Fibroblast of skin of right quadriceps (primary cell): ENCODE measurements at regions not wholly inside any gene's neighbourhood (a gene's known extent, or its start where the extent isn't known, plus 50 kb on each side); places are given as distances from the start of the nearest gene placed in this dataset.

Source experiments
- DNase-seq: peaks from one replicate; pipeline ENCODE4 v3.0.0-alpha.2; 2013

DNA sequence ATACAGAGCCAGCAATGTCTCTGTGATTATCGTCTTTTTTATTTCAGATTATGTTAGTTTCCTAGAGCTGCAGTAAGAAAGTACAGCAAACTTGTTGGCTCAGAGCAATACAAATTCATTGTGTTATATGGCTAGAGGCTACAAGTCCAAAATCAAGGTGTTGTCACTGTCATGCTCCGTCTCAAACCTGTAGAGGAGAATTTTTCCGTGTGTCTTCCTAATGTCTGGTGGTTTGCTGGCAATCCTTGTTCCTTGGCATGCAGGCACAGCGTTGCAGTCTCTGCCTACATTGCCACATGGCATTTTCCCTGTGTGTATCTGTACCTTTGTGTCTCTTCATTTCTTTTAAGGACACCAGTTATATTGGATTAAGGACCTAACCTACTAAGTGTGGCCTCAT, 244.4 kb downstream of the LRRIQ3 start:
- no peak for DNase-seq

DNA sequence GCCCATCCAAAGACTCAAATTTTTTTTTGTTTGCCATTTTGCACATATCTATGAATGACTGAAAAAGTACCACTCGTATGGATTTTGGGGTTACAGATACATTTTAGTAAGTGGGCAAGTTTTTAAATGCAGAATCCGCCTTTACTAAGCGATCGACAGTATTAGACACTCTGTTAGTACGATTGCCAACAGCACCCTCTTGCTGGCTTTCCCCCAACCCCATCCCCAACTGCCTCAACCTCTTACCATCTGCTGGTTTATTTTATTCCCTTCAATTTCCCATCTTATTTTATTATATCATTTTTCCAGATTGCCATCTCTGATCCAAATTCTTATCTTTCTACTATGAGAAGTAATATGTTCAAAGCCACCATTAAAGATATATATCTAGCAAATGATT, 244.8 kb downstream of the LRRIQ3 start:
- no peak for DNase-seq

DNA sequence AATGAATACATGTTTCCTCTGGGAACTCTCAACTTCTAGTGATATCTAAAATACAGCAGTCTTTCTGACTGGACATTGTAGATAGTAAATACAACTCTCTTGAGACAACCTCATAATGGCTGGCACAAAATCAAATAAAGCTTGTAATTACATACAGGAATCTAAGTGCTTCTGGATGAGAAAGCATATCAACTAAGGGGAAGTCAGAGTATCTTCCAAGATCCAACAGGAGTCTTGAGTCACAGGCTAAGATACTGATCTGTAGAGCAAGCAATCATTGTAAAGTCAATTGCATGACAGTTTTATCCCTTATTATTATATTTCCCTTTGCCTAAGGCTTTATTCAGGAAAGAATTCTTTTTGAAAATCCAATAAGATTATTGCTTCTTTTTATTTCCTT, 249.9 kb downstream of the LRRIQ3 start:
- no peak for DNase-seq

DNA sequence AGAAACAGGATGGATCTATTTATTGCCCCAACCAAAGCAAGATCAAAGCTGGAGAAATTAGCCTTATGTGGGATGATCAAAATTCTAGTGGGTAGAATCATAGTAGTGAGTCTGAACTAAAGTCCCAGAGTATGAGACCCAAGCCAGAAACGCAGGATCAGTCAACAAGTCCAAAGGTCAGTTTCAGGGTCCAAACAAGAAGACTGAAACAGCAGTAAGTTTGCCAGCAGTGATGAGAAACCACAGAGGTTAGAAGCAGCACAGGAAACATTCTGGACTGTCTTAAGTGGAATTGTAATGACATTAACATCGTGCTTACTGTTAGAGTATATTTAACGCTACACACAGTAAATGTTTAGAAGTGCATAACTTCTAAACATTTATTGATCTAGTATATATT, 251.0 kb downstream of the LRRIQ3 start:
- no peak for DNase-seq

DNA sequence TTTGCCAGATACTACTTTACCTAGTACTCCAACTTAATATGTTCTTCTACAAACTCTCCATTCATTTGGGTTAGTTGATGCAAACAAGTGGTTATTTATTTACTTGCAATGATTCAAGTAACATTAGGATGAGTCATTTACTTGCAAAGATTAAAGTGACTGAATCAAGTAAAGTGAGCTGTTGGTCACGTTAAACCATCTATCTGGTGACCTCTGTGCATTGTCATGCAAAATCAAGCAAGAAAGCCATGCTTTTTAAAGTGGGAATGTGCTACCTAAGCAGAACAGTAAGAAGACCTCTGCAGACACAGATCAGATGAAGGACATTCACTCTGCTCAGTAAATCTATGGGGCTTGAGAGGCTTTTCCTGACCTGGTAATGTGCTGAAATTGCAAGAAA, 254.7 kb downstream of the LRRIQ3 start:
- DNase-seq = no peak

DNA sequence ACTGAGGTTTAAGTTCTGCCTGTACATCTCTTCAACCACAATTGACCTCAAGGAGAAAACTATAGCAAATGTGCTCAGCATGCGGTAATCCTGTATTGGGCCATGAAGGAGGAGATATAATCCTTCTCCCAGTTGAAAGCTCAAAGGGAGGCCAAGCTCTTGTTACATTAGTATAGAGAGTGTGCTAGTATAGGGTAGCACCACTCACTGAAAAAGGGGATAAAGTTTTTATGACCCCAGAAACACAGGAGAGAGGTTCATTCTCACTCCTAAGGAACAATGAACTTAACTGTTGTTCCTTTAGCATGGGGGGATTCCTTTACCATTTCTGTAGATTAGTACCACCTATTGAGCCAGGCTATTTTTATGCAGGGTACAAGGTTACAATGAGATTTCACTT, 267.7 kb downstream of the LRRIQ3 start:
- DNase-seq = no peak

DNA sequence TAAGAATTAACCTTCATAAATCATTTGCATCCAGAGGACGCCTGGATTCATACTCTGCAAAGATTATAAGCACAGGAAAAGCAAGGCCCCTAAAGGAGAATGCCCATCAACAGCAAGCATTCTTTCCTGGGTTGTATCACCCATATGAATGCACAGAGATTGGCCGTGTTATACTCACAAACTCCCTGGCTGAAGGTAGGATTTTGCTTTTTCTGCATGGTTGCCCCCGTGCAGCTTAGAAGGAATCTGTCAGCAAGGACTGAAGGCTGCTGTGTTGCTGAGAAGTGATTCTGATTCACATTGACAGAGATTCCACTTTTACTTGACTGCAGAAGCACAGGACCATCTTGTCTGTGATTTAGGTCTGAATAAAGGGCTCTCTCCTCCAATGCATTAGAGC, 283.0 kb downstream of the LRRIQ3 start:
- DNase-seq = no peak

DNA sequence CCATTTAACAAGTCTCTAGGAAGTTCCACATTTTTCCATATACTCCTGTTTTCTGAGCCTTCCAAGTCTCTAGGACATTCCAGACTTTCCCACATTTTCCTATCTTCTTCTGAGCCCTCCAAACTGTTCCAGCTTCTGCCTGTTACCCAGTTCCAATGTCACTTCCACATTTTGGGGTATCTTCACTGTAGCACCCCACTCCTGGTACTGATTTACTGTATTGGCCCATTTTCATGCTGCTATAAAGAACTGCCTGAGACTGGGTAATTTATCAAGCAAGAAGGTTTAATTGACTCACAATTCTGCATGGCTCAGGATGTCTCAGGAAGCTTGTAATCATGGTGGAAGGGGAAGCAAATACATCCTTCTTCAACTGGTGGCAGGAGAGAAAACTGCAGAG, 285.0 kb downstream of the LRRIQ3 start:
- no peak for DNase-seq

DNA sequence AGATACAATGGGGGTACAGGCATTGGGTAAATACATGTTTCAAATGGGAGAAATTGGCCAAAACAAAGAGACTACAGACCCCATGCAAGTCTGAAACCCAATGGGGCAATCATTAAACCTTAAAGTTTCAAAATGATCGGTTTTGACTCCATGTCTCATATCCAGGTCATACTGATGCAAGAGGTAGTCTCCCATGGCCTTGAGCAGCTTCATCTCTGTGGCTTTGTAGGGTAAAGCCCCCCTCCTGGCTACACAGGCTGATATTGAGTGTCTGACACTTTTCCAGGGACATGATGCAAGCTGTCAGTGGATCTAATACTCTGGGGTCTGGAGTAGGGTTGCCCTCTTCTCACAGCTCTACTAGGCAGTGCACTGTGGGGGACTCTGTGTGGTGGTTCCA, 286.1 kb downstream of the LRRIQ3 start:
- DNase-seq = no peak

DNA sequence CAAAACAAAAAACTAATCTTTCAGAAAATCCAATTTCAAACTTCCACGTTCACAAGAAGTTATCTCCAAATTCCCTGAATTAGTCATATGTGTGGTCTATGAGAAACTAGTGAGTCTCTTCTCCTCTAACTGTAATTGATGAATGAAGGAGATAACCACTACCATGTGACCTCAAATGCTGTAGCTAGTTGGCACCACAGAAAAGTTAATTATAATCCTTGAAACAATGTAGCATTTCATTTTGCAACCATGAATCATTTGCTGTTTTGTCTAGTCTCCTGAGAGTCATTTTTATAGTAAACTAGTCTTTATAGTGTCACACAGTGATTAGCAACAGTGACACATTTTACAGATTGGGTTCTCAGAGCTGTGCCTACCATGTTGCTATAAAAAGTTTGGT, 287.5 kb downstream of the LRRIQ3 start:
- peak; percentile 51 for DNase-seq

DNA sequence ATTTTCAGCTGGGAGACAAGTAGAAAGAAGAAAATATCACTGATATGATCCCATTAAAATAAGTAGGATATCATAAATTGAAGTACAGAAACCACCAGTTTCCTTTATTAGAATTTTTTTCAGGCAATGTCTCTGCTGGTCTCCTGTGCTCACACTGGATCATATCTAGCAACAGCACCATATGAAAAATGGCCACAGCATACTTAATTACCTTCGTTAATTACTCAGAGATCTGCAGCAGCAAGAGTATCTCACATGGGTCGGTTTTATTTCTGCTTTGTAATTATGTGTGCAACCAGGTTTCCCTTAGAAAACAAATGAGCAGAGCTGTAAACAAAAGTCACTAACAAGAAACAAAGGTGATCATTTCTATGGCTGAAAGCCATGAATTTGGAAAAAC, 287.9 kb downstream of the LRRIQ3 start:
- no peak for DNase-seq

DNA sequence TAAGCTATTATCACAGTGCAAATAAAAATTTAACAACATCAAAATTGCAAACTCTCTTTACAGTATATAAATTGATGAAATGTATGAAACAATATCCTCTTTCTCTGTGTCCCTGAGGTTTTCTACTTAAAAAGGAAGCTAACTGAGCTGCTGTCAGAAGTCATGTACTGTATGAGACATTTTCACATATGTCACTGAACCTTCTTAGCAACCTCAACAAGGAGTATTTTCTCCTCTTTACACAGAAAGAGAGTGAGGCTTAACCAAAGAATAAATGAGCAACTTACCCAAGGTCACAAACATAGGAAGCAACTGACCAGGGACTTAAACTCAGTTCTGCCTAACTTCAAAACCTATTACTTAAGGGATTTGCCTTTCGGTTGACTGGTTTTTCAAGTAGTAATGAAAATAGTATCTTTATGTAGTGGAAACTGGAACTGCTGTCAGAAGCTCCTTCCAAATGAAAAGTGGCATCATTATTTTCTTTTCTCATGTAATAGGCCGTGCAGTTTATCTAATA, 288.9 kb downstream of the LRRIQ3 start:
- no peak for DNase-seq

DNA sequence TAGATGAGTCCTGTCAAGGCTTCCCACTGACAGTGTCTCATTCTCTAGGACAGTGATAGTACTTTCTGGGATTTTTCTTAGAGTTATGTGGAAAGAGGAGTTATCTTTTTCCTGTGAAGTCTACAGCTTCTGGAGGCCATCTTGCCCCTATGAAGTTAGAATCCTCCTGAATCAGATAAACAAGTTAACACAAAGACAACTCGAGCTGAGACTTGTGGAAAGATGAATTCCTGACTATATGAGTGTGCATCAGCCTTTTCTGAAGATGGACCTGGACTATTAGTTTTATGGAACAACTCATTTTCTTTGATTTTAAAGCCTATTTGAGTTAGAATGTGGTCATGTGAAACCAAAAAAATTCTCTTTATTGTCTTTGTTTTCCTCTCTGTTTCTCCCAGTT, 290.9 kb downstream of the LRRIQ3 start:
- peak; percentile 10 for DNase-seq

DNA sequence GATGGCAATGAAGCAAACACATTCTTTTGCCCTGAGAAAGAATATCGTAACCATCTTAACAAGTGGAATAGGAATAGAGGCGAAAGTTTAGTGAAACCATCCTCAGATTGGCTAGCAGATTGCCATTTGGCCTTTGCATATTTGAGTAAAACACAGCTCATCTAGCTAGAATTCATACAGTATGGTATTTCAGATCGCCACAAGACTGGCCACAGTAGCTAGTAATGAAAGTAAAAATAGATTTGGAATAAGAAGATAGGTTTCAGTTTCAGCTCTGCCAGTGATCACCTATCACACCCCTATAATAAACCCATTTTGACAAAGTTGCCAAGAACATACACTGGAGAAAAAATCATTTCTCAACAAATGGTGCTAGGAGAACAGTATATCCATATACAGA, 294.9 kb downstream of the LRRIQ3 start:
- DNase-seq = no peak

DNA sequence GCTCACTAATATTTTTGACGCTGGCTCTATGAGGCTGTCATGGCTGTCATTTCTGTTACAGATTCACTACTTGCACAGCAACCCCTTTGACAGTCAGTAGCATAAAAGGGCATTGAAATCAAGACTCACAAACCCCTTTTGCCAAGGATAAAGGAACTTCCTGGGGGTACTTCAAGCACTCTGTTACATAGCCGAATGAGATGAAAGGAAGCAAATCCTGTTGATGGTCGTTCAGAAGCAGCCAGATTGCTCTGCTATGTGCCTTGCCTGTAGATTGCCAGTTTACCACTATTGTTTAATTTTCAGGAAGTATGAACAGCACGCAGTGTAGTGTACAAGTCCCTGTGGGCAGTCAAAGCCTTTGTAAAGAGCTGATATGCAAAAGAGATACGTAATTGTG, 296.2 kb downstream of the LRRIQ3 start:
- DNase-seq = no peak

DNA sequence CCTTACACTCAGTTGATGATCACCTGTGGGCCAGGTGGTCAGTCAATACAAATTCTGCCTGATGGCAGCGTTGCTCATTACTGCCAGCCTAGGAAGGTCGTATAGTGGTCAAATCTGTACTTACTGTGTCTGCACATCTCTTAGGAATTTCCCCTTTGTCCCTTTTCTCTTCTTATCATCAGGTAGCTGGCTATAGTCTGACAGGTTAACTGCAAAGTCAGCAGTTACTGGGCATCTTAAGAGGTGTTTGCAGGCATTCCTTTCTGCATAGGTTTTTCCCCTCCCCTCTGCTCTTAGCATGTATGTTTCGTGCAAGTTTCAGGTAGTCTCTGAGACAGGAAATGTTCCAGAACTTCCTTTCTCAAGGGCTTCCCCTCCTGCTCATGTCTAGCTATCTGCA, 298.7 kb downstream of the LRRIQ3 start:
- no peak for DNase-seq

DNA sequence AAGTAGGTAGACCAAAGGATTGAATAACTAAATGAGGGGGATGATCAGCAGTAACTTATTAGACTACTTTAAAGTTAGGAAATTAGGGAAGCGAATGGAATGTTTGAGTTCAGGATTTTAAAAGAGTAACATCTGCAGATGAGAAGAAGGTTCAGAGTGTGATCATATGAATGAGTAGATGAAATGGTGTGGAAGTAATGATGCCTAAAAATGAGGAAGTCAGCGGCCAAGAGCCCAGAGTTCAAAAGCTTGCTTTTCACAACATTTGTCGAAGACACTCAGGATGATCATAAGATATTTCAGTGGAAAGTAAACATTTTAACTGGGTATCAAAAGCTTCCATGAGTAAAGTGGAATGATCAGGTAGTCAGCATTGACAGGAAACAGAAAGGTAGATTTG, 299.4 kb downstream of the LRRIQ3 start:
- DNase-seq = no peak

DNA sequence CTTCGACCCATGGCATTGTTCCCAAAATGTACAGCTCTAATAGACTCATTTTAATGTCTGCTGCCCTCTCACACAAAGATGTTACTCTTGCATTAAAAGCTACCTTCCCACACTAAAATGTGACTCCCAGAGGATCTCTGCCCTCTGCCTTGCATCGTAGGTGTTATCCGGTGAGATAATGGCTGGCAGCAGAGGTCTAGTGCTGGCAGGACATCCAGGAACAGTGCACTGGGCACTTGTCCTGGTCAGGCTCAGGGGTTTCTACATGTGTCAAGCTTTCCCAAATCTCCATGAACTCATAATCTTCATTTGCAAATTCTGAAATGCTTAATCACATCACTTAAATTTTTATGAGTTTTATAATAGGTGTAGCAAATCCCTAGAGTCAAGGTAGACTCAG, 310.6 kb downstream of the LRRIQ3 start:
- DNase-seq = no peak

DNA sequence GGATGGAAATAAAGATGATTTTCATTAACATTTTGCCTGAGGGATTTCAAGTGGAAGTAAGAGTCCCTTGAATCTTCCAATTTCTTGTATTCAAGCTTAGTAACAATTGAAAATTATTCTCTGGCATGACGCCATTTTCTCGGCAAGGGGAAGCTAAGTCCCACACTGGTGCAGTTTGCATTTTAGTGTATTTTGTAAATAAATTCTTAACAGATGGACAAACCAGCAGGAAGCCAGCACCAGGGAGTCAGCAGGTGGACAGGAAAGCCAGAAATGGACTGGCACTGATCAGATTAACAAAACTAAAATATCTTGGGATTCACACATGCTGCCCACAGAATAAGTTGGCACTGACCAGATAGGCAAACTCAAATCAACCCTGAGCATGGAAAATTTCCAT, 311.3 kb downstream of the LRRIQ3 start:
- DNase-seq = no peak

DNA sequence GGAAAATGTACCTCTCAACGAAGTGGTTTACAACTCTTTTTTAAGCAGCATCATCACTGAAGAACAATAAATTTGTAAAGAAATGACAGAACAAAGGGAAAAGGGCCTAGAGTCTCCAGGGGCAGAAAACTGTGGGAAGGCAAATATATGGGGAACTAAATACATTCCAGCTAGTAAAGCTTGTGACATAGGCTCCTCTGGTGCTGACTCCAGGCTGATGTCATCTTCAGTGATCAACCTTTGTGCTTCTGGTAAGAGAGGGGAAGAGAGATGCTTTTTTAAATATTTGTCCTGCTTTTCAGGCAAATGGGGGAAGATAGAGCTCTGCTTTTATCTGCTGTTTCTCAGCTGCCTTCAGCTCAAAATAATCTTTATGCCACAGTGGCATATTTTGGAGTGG, 323.2 kb downstream of the LRRIQ3 start:
- no peak for DNase-seq

DNA sequence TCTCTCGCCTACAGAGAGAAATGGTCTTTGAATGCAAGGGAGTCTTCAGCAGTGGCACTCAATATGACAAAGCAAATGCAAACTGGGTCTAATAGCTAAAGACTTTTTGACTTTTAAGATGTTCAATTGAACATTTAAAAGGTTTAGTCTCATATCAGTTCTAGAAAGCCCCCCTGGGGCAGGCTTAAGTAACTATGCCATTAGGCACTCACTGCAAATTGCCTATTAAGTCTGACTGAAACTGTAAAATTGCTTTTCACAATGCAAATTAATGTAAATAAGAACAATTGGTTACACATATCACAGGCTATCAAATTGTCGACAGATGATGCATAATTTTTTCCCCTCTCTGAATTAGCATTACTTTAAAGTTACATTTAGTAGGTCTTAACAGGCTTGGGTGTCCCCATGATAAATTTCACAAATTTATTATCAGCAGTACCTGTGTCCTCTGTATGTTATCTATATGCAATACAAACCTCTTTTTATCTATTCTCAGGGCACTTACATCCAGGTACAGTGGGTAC, 329.1 kb downstream of the LRRIQ3 start:
- DNase-seq = no peak

DNA sequence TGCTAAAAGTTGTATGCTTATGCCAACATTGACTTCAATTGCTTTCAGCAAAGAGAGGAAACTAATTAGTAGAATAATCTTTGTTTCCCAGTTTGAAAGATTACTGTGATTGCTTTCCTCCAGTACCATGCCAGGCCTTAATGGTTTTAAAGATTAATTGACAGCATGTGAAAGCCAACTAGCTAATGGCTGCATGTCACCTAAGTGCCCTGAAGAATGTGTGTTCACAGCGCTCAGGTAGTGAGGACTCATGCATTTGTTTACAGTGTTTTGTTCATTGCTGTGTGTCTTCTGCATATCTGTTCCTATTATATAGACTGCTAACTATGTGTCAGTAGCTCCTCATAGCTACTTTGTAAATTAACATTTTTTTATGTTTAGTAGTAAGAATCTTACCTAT, 335.6 kb downstream of the LRRIQ3 start:
- DNase-seq = no peak

DNA sequence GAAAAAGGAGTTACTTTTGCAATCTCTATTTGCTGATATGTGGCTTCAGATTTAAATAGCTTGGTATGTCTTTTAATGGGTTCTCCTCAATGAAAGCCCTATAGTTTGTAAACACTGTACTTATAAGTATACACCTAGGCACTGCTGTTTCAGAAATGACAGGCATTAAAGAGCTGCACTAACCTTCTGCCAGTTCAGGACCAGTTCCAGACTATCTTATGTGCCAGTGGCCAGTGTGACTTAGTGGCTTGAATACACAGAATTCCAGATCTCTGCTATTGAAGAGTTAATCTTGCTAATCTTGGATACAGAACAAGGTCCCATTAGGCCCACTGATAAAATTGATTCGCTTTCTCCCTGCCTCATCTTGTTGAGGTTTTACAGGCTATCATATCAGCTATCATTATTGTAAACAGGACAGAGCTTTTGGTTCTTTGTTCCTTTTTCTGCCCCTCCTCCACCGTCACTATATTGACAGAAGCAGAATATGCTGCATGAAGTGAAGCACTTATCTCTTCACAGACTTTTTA, 337.5 kb downstream of the LRRIQ3 start:
- DNase-seq = no peak

DNA sequence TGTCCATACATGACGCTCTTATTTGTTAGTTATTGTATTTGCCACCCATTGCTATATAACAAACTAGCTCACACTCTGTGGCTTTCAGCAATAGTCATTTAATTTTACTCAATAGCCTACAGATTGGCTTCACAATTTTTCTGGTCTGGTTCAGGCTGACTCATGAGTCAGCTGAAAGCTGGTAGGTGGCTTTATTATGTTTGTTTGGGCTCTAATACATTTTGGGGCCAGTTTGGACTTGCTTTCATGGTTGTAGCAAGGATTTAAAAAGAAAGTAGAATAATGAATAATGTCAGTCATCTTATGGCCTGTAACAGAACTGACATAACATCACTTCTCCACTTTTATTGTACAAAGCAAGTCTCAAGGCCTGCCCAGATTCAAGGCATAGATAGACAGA, 338.7 kb downstream of the LRRIQ3 start:
- no peak for DNase-seq

DNA sequence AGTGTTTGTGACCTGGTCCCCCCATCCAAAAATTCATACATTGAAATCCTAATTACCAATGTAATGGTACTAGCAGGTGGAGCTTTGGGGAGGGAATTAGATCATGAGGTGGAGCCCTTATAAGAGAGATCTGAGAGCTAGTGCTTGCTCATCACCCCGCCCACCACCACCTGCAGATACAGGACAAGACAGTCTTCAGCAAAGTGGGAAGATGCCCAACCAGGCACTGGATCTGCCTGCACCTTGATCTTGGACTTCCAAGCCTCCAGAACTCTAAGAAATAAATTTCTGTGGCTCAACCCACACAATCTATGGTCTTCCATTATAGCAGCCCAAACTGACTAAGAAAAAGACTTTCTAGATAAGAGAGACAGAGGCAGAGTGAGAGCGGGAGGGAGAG, 343.4 kb downstream of the LRRIQ3 start:
- DNase-seq = no peak

DNA sequence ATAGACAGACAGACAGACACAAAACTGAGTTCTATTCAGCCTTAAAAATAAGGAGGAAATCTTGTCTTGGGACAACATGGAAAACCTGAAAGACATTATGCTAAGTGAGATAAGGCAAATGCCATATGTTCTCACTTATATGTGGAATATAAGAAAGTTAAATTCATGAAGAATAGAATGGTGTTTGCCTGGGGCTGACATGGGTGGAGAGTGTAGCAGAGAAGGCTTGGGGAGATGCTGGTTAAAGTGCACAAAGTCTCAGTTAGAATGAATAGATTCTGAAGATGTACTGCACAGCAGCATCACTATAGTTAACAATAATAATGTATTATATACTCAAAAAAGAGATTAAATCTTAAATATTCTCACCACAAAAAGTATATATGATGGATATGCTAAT, 355.5 kb downstream of the LRRIQ3 start:
- DNase-seq = no peak
